Lower lobe of right lung (tissue), 2 donors: ENCODE measurements at regions not wholly inside any gene's neighbourhood (a gene's known extent, or its start where the extent isn't known, plus 50 kb on each side); places are given as distances from the start of the nearest gene placed in this dataset.
"Not testable (repeated sequence)": the region's sequence is repeated elsewhere in the genome, so short reads cannot be mapped to it uniquely, and the experiment has no call there.

ENCODE experiments used
- ATAC-seq, 2 donors: fragments of 200-7000 bp; cut with Tn5 transposase; one replicate each; pipeline ENCODE4 v1.9.1; 2020 to 2022; ENCODE audit warnings: mild to moderate bottlenecking in 2 of 2, moderate library complexity in 2 of 2
- DNase-seq: peaks from one replicate; pipeline ENCODE4 v3.0.0-alpha.2; 2020
- H3K27ac ChIP-seq: fragments of 200-600 bp; one replicate; pipeline ENCODE4 v1.8.0; 2022
- H3K27me3 ChIP-seq: fragments of 200-600 bp; one replicate; pipeline ENCODE4 v1.8.0; 2022; ENCODE audit warnings: low read depth
- H3K36me3 ChIP-seq: fragments of 200-600 bp; one replicate; pipeline ENCODE4 v1.8.0; 2022; ENCODE audit warnings: mild to moderate bottlenecking
- H3K4me1 ChIP-seq: fragments of 200-600 bp; one replicate; pipeline ENCODE4 v1.8.0; 2022
- H3K4me3 ChIP-seq: fragments of 200-600 bp; one replicate; pipeline ENCODE4 v1.8.0; 2022; ENCODE audit warnings: mild to moderate bottlenecking
- H3K9me3 ChIP-seq: fragments of 200-600 bp; one replicate; pipeline ENCODE4 v1.8.0; 2022
- intact Hi-C: fragments of 100-400 bp; cut with DNase I; formaldehyde crosslinking; loops from one replicate; pipeline ENCODE4 v1.11.0; 2022
- donor health status: DM: no; HTN: yes; CAD: no; lungs with severe emphysema.

DNA sequence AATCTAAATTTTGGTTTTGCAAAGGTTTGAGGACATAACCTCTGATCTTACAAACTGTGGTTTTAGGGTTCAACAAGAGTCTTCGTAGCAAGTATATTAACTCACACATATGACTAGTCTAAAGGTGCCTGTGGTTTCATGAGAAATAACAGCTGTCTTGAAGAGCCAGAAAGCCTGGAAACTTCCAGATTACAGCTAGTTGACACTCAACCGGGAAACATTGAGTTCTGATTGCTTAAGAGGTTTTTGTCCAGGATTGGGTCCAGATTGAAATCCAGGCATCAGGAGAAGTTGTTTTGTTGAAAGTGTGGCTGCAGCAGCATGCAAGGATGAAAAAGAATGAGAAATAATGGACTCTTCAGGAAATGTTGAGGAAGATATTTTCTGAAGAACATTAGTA lies 69.9 kb downstream of the TSPY2 start:
- H3K4me3 ChIP-seq, H3K4me1 ChIP-seq, H3K36me3 ChIP-seq, ATAC-seq, H3K9me3 ChIP-seq, DNase-seq, intact Hi-C loops, H3K27me3 ChIP-seq, H3K27ac ChIP-seq: not testable (repeated sequence)

- H3K27me3 ChIP-seq, DNase-seq, H3K36me3 ChIP-seq, intact Hi-C loops, H3K4me3 ChIP-seq, H3K27ac ChIP-seq, ATAC-seq, H3K9me3 ChIP-seq, H3K4me1 ChIP-seq: not testable (repeated sequence)
Measured at GRCh38 chrY:6316419-6316818, 70.4 kb downstream of the TSPY2 start.

GRCh38 chrY:6366433-6366832 lies 120.4 kb downstream of the TSPY2 start:
- H3K27me3 ChIP-seq, H3K36me3 ChIP-seq, H3K4me3 ChIP-seq, intact Hi-C loops, ATAC-seq, H3K4me1 ChIP-seq, H3K27ac ChIP-seq, H3K9me3 ChIP-seq, DNase-seq: not testable (repeated sequence)

GRCh38 chrY:6382390-6383165 lies 136.6 kb downstream of the TSPY2 start:
- H3K9me3 ChIP-seq, H3K4me1 ChIP-seq, H3K27me3 ChIP-seq, H3K36me3 ChIP-seq, H3K27ac ChIP-seq, ATAC-seq, H3K4me3 ChIP-seq, intact Hi-C loops: not testable (repeated sequence)
- DNase-seq, result peak; percentile 0

DNA sequence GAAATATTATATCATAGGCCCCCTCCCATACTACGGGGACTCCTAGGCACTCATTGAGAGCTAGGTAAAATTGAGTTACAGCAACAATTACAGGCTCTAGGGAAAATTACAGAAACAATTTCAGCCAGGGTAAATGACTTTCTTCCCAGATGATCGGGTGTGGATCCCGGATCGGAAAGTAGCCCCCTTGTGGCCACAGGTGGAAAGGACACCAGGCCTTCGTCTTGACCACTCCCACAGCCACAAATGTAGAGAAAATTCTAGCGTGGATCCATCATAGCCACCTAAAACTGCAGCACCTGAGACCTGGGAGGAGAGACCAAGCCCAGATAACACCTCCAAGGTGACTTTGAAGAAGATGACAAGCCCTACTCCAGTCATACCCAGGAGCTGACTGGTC lies 142.6 kb downstream of the TSPY2 start:
- H3K4me3 ChIP-seq, H3K9me3 ChIP-seq, DNase-seq, intact Hi-C loops, H3K27ac ChIP-seq, H3K36me3 ChIP-seq, H3K27me3 ChIP-seq, ATAC-seq, H3K4me1 ChIP-seq: not testable (repeated sequence)

DNA sequence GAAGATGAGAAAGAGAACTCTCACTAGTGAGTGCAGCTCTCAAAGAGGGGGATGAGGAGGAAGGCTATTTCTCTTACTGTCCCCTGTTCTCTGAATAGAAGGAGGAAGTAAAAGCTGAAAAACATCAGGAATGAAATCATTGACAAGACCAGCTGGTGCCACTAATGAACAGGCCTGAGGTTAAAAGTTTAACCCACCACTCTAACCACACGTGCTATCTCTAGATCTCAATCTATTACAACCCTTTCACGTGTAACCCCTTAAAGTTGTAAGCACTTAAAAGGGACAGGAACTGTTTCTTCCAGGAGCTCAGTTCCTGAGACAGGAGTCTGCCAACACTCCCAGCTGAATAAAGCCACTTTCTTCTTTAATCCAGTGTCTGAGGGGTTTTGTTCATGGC lies 143.5 kb downstream of the TSPY2 start:
- intact Hi-C loops, result not testable (repeated sequence)

DNA sequence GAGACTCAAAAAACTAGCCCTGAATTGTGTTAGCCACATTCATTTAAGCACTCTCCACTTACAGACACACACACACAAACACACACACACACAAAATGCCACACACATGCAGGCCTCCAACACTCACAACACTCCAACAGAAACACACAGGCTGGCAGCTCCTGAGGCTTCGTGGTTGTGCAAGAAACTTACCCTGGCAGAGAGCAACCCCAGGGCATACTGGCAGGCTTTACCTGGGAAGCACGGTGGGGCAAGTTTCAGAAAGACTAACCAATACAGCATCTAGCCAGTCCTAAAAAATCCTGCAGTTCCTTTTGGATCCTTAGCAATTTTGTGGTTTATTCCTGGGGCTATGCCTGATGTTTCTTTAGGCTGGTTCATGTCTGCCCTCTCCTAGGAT lies 146.2 kb downstream of the TSPY2 start:
- ATAC-seq, intact Hi-C loops, H3K4me1 ChIP-seq, H3K9me3 ChIP-seq, H3K27me3 ChIP-seq, DNase-seq, H3K27ac ChIP-seq, H3K4me3 ChIP-seq, H3K36me3 ChIP-seq: not testable (repeated sequence)

More for the DNA sequence above, 143.5 kb downstream of the TSPY2 start:
- H3K27me3 ChIP-seq, DNase-seq, H3K4me3 ChIP-seq, H3K36me3 ChIP-seq, ATAC-seq, H3K4me1 ChIP-seq, H3K27ac ChIP-seq, H3K9me3 ChIP-seq: not testable (repeated sequence)

- DNase-seq, H3K4me1 ChIP-seq, H3K4me3 ChIP-seq, intact Hi-C loops, H3K27me3 ChIP-seq, ATAC-seq, H3K9me3 ChIP-seq, H3K36me3 ChIP-seq, H3K27ac ChIP-seq: not testable (repeated sequence)
Measured at GRCh38 chrY:6393242-6393641, 147.2 kb downstream of the TSPY2 start.

DNA sequence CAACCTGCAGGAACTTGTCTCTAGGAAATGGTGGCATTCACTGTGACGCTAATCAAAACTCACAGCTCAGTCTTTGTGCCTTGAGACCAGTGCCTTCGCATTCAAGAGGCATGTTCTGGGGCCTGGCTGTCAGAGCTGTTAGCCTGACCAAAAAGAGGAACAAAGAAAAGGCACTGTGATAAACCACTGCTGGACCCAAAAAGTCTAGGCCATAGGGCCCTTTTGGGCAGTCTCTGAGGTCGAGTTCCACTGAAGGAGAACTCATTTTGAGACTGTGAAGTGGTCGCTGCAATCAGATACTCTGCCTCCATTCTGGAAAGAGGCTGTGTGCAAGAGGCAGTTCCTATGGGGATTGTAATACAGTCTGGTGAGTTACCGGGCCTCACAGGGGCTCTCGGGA lies 149.0 kb downstream of the TSPY2 start:
- DNase-seq, result not testable (repeated sequence)

GRCh38 chrY:6401871-6402270 lies 155.8 kb downstream of the TSPY2 start:
- H3K4me3 ChIP-seq, H3K27me3 ChIP-seq, H3K36me3 ChIP-seq, H3K27ac ChIP-seq, DNase-seq, H3K4me1 ChIP-seq, intact Hi-C loops, ATAC-seq, H3K9me3 ChIP-seq: not testable (repeated sequence)

More for the DNA sequence above, 149.0 kb downstream of the TSPY2 start:
- H3K27ac ChIP-seq, H3K36me3 ChIP-seq, intact Hi-C loops, H3K4me3 ChIP-seq, ATAC-seq, H3K4me1 ChIP-seq, H3K27me3 ChIP-seq, H3K9me3 ChIP-seq: not testable (repeated sequence)

- H3K4me3 ChIP-seq, H3K36me3 ChIP-seq, H3K9me3 ChIP-seq, intact Hi-C loops, H3K27me3 ChIP-seq, ATAC-seq, H3K4me1 ChIP-seq, H3K27ac ChIP-seq, DNase-seq: not testable (repeated sequence)
Measured at GRCh38 chrY:6406827-6407226, 160.8 kb downstream of the TSPY2 start.

DNA sequence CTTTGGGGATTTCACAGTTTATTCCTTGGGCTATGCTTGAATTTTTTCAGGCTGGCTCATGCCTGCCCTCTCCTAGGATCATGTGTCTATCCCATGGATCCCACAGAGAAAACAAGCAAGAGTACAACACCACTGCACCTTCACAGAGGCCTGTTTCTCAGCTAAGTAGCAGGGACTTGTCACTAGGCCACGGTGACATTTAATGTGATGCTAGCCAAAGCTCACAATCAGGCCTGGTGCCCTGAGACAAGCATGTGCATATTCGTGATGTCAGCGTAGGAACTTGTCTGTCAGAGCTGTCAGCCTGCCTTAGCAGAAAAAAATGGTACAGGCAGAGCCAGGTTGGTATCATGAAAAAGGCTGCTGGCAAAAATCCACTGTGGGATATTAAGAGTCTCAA lies 173.1 kb downstream of the TSPY2 start:
- H3K4me1 ChIP-seq, H3K4me3 ChIP-seq, intact Hi-C loops, H3K27me3 ChIP-seq, H3K27ac ChIP-seq, H3K9me3 ChIP-seq, H3K36me3 ChIP-seq, ATAC-seq, DNase-seq: not testable (repeated sequence)

DNA sequence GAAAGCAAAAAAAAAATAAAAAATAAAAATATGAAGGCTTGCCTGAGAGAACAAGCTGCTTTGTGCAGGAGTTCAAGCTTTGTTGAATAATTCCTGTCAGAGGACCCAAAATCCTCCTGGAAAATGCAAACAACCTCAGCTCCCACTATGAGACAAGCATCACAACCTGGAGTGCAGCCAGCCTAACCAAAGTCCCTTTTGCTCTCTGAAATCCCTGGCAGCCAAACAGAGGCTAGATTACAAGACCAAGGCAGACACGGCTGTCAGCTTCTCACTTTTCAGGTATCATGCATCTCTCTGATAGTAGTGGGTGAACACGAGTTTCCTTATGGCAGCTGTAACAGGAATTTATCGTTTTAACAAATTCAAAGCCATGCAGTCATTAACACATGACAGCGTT lies 180.7 kb downstream of the TSPY2 start:
- H3K4me3 ChIP-seq, H3K4me1 ChIP-seq, H3K27ac ChIP-seq, H3K36me3 ChIP-seq, H3K27me3 ChIP-seq, intact Hi-C loops, DNase-seq, H3K9me3 ChIP-seq, ATAC-seq: not testable (repeated sequence)

DNA sequence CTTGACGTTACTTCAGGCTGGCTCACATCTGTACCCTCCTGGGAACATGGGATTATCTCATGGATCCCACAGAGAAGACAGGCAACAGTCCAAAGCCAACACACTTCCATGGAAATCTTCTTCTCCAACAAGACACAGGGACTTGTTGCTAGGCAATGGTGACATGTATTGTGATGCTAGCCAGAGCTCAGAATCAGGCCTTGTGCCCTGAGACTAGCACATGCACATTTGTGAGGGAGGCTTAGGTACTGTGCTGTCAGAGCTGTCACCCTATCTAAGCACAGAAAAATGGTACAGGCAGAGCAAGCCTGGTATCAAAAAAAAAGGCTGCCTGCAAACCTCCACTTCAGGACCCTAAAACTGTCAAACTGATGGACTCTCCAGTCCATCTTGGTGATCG lies 199.5 kb downstream of the TSPY2 start:
- H3K4me1 ChIP-seq, DNase-seq, ATAC-seq, H3K36me3 ChIP-seq, intact Hi-C loops, H3K27me3 ChIP-seq, H3K27ac ChIP-seq, H3K4me3 ChIP-seq, H3K9me3 ChIP-seq: not testable (repeated sequence)
